ENCODE measurements at regions not wholly inside any gene's neighbourhood (a gene's known extent, or its start where the extent isn't known, plus 50 kb on each side); places are given as distances from the start of the nearest gene placed in this dataset.
A peak's percentile ranks its signal among the peaks of the same experiment; 100 is the strongest.

DNA sequence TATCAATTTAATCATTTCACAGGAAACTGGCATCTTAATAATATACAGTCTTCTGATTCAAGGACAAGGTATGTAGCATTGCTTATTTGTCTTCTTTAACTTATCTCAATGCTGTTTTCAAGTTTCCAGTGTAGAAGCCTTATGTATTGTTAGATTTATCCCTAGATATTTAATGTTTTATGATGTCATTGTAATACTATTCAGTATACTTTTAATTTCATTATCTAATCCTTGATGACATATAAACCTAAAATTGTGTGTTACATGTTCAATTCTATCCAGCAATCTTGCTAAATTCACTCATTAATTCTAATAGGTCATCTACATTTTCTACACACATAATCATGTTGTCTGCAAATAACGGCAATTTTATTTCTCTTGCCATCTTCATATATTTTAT lies 126.3 kb upstream of the SEC61G start:
- no peak for DNase-seq (ENCODE audit: extremely low spot score, unreplicated experiment)
- Mint-ChIP-seq H3K9me3 (ENCODE audit: unreplicated experiment) (no peaks in the 10 kb centered on the region), H3K27me3 (ENCODE audit: unreplicated experiment) (no peaks in the 10 kb centered on the region), H3K36me3 (ENCODE audit: unreplicated experiment) (no peaks in the 10 kb centered on the region), H3K27ac (ENCODE audit: unreplicated experiment) (no peak overlapping the region), H3K4me3 (ENCODE audit: unreplicated experiment) (no peak overlapping the region), H3K4me1 (ENCODE audit: unreplicated experiment) (peaks cover 13% of the 10 kb centered on the region)
- TF ChIP-seq, protein P1, sequence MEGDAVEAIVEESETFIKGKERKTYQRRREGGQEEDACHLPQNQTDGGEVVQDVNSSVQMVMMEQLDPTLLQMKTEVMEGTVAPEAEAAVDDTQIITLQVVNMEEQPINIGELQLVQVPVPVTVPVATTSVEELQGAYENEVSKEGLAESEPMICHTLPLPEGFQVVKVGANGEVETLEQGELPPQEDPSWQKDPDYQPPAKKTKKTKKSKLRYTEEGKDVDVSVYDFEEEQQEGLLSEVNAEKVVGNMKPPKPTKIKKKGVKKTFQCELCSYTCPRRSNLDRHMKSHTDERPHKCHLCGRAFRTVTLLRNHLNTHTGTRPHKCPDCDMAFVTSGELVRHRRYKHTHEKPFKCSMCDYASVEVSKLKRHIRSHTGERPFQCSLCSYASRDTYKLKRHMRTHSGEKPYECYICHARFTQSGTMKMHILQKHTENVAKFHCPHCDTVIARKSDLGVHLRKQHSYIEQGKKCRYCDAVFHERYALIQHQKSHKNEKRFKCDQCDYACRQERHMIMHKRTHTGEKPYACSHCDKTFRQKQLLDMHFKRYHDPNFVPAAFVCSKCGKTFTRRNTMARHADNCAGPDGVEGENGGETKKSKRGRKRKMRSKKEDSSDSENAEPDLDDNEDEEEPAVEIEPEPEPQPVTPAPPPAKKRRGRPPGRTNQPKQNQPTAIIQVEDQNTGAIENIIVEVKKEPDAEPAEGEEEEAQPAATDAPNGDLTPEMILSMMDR (IDR thresholded peaks at IDR 0.05), result no peak

DNA sequence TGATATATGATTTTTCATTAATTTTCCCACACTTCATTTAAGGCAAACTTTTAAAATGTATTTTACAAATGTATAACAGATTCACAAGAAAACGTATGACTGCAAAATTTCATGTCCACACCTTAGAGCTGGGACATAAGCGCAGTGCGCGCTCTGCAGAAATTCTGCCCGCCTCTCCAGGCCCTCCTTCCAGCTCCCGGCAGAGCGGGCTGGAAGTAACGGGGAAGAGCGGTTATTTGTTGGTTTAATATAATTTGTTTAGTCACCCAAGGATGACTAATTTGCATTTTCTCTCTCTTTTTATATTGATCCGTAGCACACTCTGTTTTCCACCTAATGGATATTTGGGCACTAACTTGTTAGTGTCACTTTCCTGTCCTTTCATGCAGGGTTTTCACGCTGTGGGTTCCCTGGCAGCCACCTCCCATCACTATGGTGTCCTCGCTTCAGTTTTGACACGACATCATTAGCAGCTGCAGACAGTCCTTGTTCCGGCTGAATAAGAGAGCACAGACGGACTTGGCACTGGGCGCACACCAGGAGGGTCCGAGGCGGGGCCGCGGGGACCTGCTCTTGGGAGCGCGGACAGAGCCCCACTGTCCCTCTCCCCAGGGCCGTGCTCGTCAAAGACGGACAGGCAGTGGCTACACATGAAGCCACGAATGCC lies 129.2 kb upstream of the SEC61G start:
- H3K27ac Mint-ChIP-seq (ENCODE audit: unreplicated experiment), result no peak overlapping the region
- no peak for DNase-seq (ENCODE audit: extremely low spot score, unreplicated experiment)
- no peaks in the 10 kb centered on the region for H3K27me3 Mint-ChIP-seq (ENCODE audit: unreplicated experiment)
- no peaks in the 10 kb centered on the region for H3K9me3 Mint-ChIP-seq (ENCODE audit: unreplicated experiment)
- no peaks in the 10 kb centered on the region for H3K36me3 Mint-ChIP-seq (ENCODE audit: unreplicated experiment)
- peak overlapping the region; percentile 76 for H3K4me3 Mint-ChIP-seq (ENCODE audit: unreplicated experiment)
- TF ChIP-seq, protein P1 (IDR thresholded peaks at IDR 0.05), result no peak
- H3K4me1 Mint-ChIP-seq (ENCODE audit: unreplicated experiment), result peaks cover 10% of the 10 kb centered on the region

DNA sequence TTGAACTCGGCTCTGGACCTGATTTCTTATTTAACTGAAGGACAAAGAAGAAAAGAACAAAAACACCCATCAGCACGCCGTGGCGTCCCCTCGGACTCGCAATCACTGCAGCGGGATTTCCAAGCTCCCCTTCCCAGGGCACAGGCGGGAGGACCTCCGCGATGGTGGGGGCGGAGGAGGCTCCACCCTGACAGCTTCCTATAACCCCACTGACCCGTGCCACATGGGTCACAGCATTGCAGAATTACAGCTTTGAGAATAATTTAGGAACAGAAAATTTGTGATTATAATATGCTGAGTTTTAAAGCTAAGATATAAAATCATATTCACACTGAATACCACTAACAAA lies 129.7 kb upstream of the SEC61G start:
- Mint-ChIP-seq H3K27ac (ENCODE audit: unreplicated experiment) (no peak overlapping the region), H3K4me1 (ENCODE audit: unreplicated experiment) (peaks cover 10% of the 10 kb centered on the region)
- TF ChIP-seq, protein P1 (IDR thresholded peaks at IDR 0.05), result no peak

DNA sequence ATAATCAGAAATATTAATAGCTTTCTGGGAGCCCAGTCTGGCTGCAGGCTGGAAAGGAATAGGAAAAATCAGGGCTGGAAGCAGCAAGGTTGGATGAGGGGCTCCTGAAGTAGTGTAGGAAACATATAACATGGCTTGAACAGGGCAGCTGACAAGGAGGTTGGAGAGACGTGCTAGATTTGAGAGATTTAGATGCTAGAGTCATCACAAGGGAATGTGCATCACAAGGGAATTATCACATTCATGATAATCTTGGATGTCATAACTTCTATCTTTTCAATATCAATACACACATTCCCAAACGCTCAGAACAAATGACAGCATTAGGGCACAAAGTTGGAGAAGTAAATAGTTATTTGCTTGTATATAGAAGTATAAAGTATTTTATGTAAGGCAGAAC lies 120.9 kb upstream of the EGFR start:
- H3K27me3 Mint-ChIP-seq (ENCODE audit: unreplicated experiment), result peaks cover 6% of the 10 kb centered on the region
- no peaks in the 10 kb centered on the region for H3K9me3 Mint-ChIP-seq (ENCODE audit: unreplicated experiment)

More for the DNA sequence above, 129.7 kb upstream of the SEC61G start:
- Mint-ChIP-seq H3K9me3 (ENCODE audit: unreplicated experiment) (no peaks in the 10 kb centered on the region), H3K36me3 (ENCODE audit: unreplicated experiment) (no peaks in the 10 kb centered on the region), H3K27me3 (ENCODE audit: unreplicated experiment) (no peaks in the 10 kb centered on the region), H3K4me3 (ENCODE audit: unreplicated experiment) (peak overlapping the region; percentile 76)
- DNase-seq (ENCODE audit: extremely low spot score, unreplicated experiment), result no peak

DNA sequence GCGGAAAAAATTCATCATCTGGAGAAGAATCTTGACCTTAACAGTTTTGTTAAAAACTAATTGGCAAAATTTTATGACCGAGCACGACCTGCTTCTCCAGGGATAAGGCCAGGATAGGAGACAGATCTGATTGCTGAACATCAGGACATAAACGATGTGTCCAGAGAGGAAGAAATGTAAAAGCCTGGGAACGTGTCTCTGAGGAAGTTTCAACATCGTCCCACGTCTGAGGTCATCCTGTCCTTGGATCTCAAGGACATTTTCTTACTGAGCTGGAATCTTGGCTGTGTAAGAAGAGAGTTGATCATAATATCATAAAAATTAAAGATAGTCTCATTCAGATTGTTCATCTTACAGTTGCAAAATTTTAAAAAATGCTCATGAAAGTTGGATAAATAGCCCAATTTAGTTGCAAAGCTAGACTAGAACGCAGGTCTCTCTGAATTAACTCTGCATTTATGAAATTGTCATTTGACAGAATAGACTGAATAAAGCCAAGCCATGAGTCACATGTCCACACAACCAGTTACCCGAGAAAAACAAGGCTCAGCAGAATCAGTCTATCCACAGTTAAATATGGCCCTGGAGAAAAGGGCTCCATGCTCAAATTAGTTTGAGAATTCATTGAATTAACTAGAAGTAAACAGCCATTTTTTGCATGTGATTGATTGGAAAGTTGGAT lies 120.0 kb upstream of the EGFR start:
- no peaks in the 10 kb centered on the region for H3K9me3 Mint-ChIP-seq (ENCODE audit: unreplicated experiment)
- no peak overlapping the region for H3K4me3 Mint-ChIP-seq (ENCODE audit: unreplicated experiment)
- no peak overlapping the region for H3K27ac Mint-ChIP-seq (ENCODE audit: unreplicated experiment)
- DNase-seq (ENCODE audit: extremely low spot score, unreplicated experiment), result no peak
- TF ChIP-seq, protein P1 (IDR thresholded peaks at IDR 0.05), result no peak
- H3K4me1 Mint-ChIP-seq (ENCODE audit: unreplicated experiment), result peaks cover 9% of the 10 kb centered on the region
- no peaks in the 10 kb centered on the region for H3K36me3 Mint-ChIP-seq (ENCODE audit: unreplicated experiment)
- peaks cover 6% of the 10 kb centered on the region for H3K27me3 Mint-ChIP-seq (ENCODE audit: unreplicated experiment)

More for the DNA sequence above, 120.9 kb upstream of the EGFR start:
- Mint-ChIP-seq H3K4me3 (ENCODE audit: unreplicated experiment) (no peak overlapping the region), H3K4me1 (ENCODE audit: unreplicated experiment) (peaks cover 4% of the 10 kb centered on the region), H3K36me3 (ENCODE audit: unreplicated experiment) (no peaks in the 10 kb centered on the region), H3K27ac (ENCODE audit: unreplicated experiment) (no peak overlapping the region)
- DNase-seq (ENCODE audit: extremely low spot score, unreplicated experiment), result no peak
- TF ChIP-seq, protein P1 (IDR thresholded peaks at IDR 0.05), result no peak

Data from osteocyte (in vitro differentiated cells).